ENCODE measurements at regions not wholly inside any gene's neighbourhood (a gene's known extent, or its start where the extent isn't known, plus 50 kb on each side); places are given as distances from the start of the nearest gene placed in this dataset.

GRCh38 chr4:108359986-108360681, 191.4 kb upstream of the LEF1 start:
- no peak for DNase-seq

DNA sequence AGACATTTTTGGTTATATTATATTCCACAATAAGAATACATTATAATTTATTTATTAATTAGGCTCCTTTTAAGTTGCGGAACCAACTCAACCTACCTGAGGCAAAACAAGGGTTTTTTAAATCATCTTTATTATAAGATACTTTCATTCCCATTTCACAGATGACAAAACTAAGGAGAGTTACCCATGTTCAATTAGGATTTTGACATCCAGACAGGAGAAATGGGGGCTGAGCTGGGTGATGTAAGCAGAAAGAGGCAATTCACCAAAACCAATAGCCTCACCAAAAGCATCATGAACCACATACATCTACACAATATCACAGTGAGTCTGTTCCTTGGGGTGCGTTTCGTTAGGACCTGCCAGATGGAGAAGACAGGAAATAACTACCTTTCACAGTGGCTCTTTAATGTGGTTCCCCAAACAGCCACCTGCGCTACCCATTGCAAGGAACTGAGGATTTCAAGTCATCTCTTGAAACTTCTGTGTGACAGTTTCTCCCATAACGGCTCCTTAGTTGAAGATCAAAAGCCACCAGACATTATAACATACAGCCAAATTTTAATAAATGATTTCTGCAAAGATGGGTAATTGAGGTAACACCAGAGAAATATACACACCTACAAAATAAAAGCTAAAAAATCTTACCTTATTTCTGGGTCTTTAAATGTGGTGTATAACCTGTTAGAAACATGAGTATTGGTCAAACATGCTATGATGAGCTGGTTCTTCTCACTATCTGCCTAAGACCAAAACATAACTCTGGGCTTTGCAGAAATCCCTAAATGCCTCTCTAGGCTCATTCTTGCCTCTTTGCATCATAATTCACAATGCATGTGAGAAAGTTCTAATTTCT, 190.6 kb upstream of the LEF1 start:
- DNase-seq, result no peak

GRCh38 chr4:108355902-108356535, 187.3 kb upstream of the LEF1 start:
- peak; percentile 36 for DNase-seq

- no peak for DNase-seq
Observed at GRCh38 chr4:108355186-108355901, 186.6 kb upstream of the LEF1 start.

GRCh38 chr4:108352664-108353308, 184.1 kb upstream of the LEF1 start:
- DNase-seq, result no peak

GRCh38 chr4:108351791-108352190, 183.1 kb upstream of the LEF1 start:
- DNase-seq, result peak; percentile 31

DNA sequence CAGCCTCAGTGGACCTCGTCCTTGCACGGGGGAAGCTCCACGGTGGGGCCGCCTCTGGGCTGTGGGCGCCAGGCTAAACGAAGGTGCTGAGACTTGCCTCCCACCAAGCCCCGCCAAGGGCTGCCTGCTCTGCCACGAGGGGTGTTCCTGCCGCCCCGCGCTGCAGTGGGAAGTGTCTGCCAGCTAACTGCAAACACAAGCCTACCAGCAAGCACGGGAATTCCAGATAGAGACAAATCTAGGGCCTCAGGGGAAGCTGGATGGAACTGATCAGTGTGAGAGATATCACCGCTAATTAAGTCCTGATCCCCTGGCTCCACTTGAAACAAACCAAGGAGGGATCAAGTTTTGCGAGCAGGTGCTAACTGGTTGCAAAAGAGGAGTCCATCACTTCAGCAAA, 181.6 kb upstream of the LEF1 start:
- no peak for DNase-seq

DNA sequence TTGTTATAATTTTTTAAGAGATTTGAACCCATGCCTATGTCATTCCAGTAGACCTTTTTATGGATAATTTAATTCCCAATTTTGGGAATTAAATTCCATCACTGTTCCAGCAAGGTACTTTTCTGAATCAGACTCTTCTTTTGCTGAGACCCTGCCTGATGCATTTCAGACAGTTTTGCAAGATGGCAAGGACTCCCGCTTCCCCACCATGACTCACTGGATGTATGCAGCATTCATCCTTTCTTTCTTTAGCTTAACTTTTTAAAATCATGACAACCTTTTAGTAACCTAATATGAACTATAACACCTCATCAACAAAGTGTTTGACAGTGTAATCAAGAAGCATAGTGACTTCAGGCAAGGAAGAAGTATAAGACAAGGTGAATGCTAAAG, 178.1 kb upstream of the LEF1 start:
- DNase-seq, result peak; percentile 62

GRCh38 chr4:108345862-108346817, 177.4 kb upstream of the LEF1 start:
- DNase-seq, result peak; percentile 90

DNA sequence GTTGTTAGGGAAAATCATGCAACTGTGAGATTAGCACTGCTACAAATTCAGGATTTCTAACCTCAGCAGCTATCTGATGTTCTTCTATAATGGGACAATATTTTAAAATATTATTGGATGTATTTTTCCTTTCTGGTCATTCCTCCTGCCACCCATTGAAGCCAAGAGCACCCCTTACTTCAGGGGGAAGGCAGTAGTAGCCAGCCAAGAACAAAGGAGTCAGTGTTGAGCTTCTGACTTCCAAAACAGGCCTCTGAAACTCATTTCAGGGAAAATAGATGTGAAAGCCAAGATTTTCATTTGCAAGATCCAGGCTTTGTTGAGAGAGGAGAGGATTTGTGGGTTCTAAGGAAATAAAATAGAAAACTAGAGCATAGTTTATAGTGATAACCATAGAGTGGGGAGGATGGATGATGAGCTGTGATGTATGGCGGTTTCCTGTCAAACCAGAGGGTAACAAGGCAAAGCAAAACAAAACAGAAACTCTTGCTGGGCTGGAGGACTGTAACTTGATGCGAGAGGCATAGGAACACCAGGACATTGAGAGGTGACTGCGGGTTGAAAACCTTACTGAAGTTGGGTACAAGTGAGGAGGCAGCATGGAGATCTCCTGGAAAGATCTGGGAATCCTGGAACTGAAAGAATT, 173.7 kb upstream of the LEF1 start:
- no peak for DNase-seq

- peak; percentile 66 for DNase-seq
Observed at GRCh38 chr4:108337923-108338322, 169.2 kb upstream of the LEF1 start.

DNA sequence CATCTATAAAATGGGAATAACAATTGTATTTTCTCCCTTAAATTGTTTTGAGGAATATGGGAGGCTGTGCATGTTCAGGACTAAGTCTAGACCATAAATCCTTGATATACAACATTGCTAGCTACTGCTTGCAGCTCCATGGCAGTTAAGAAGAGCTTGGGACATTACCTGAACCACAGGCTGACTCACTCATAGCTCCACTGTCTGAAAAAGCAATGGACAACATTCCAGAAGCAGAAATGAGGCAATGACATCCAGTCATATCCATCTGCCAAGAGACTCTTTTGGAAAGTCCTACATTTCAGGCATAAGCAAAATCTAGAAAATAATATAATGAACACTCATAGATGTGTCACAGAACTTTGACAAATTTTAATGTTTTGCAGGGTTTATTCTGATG, 167.3 kb upstream of the LEF1 start:
- DNase-seq, result peak; percentile 90

DNA sequence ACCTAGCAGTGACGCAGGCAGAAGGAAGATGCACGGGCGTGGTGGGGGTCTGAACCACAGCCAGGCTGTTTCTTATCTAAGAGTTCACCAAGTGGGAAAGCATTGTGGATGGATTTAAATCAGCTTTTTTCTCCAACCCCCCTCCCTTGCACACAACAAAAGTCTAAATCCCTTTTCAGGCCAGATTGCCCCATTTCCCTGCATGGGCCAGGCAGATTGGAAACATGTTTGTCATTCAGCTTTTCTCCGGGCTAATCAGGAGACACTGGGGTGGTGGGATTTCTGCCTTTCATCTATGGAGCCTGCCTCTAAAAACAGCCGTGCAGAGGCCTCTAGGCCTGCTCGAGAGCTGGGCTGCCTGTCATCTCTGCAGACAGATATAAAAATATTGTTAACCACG, 166.3 kb upstream of the LEF1 start:
- DNase-seq, result no peak

GRCh38 chr4:108334031-108334430, 165.3 kb upstream of the LEF1 start:
- DNase-seq, result no peak

DNA sequence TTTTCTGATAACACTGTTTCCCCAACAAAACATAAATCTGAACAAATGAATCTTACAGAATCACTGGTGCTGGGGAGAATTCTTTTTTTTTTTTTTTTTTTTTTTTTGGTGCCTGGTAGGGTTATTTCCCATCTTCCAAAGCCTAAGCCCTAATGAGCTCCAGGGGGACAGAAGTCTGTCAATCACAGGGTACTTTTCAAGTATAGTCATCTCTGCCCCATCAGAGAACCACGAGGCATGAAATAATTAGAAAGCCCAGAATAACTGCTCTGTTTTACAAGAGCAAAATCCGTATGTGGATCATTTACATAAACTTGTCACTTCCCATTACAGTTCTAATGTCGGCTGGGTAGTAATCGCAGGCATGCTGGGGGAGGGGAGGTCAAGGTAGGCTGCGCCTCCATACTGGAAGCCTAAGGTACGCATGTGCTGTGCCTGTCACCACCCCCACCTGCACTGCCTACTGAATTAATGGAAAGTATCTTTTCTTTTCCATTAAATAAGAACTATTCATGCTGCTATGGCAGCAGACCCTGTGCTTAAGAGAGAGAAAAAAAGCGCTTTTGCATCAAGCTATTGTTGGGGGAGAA, 164.7 kb upstream of the LEF1 start:
- DNase-seq, result no peak

DNA sequence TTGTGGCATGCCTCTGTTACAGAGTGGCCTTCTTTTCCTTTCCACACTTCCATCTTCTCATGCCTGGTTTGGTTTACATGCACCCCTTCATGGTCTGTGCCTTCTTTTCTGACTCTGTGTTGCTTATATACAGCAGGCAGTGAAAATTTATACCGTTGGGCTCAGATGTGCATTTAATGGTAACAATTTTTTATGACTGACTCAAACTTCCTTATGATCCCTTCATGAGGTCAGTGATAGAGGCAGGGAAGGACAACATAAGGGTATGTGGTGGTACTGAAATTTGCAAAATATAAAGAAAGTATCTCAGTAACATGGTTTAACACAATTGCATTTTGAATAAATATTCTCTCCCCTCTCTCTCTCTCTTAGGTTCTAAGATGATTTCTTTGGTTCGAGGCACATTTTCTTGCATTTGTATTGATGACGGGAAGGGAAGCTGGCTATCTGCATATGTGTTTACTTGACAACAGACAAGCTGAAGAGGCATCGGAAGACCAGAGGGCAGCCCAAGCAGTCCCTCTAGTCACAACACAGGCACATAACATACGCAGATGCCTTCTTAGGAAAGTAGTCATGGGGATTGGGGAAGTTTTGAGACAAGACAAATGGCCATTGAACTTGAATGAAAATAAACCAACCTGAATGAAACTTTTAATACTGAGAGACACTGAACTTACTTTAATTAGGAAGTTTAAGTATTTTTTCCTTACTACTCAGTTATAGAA, 163.3 kb upstream of the LEF1 start:
- DNase-seq, result no peak

- DNase-seq, result no peak
Observed at GRCh38 chr4:108328383-108328732, 159.6 kb upstream of the LEF1 start.

GRCh38 chr4:108327642-108328382, 159.1 kb upstream of the LEF1 start:
- DNase-seq, result no peak

DNA sequence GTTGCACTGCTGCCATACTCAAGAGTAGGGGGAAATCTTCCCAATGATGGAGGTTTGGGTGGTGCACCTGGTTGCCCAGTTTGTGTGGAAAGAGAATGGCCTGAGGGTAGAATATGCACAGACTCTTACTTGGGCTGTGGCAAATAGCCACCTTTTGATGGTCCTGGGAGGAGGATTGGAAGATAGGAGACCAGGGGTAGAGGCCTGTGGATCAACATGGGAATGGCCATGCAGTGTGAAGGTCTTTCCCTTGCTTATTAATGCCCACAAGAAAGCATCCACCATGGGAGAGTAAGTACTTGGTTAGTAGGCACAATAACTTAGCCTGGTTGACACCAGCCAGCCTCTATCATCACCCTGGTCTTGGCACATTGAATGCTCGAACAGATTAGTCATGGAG, 156.8 kb upstream of the LEF1 start:
- no peak for DNase-seq

Measured in fibroblast of upper back skin (primary cell).